DMS 273 treated with DMSO at 0.1 percent for 48 hours (cell line): ENCODE measurements at regions not wholly inside any gene's neighbourhood (a gene's known extent, or its start where the extent isn't known, plus 50 kb on each side); places are given as distances from the start of the nearest gene placed in this dataset.

Experiments
- DNase-seq: peaks from one replicate; lab custom pipeline; 2025; lab: John Stamatoyannopoulos, UW

GRCh38 chr7:131109011-131109758, 218.5 kb upstream of the MKLN1 start:
- DNase-seq = no peak

GRCh38 chr7:131109759-131110296, 217.8 kb upstream of the MKLN1 start:
- peak; percentile 59 for DNase-seq

- no peak for DNase-seq
These were observed 217.2 kb upstream of the MKLN1 start for GRCh38 chr7:131110297-131111080.

- DNase-seq = no peak
These were observed 216.5 kb upstream of the MKLN1 start for GRCh38 chr7:131111081-131111576.

- no peak for DNase-seq
These were observed 215.9 kb upstream of the MKLN1 start for GRCh38 chr7:131111792-131112191.

- DNase-seq = no peak
These were observed 215.2 kb upstream of the MKLN1 start for GRCh38 chr7:131112431-131112830.

- DNase-seq = no peak
These were observed 212.3 kb upstream of the MKLN1 start for GRCh38 chr7:131115340-131115739.

- DNase-seq = no peak
These were observed 210.2 kb upstream of the MKLN1 start for GRCh38 chr7:131117439-131117838.

GRCh38 chr7:131119381-131119780, 208.3 kb upstream of the MKLN1 start:
- DNase-seq = no peak

- no peak for DNase-seq
These were observed 205.3 kb upstream of the MKLN1 start for GRCh38 chr7:131122394-131122793.

- no peak for DNase-seq
These were observed 203.6 kb upstream of the MKLN1 start for GRCh38 chr7:131124001-131124629.

GRCh38 chr7:131124867-131125266, 202.8 kb upstream of the MKLN1 start:
- DNase-seq = no peak

- no peak for DNase-seq
These were observed 197.4 kb upstream of the MKLN1 start for GRCh38 chr7:131130324-131130723.

GRCh38 chr7:131131012-131131745, 196.5 kb upstream of the MKLN1 start:
- no peak for DNase-seq

- DNase-seq = no peak
These were observed 195.8 kb upstream of the MKLN1 start for GRCh38 chr7:131131746-131132431.

GRCh38 chr7:131139462-131139861, 188.2 kb upstream of the MKLN1 start:
- no peak for DNase-seq

- no peak for DNase-seq
These were observed 186.2 kb upstream of the MKLN1 start for GRCh38 chr7:131141443-131141967.

GRCh38 chr7:131143869-131144268, 183.8 kb upstream of the MKLN1 start:
- no peak for DNase-seq

GRCh38 chr7:131145026-131145425, 182.7 kb upstream of the MKLN1 start:
- no peak for DNase-seq

- DNase-seq = no peak
These were observed 181.9 kb upstream of the MKLN1 start for GRCh38 chr7:131145770-131146169.

- DNase-seq = no peak
These were observed 180.1 kb upstream of the MKLN1 start for GRCh38 chr7:131147604-131148003.
